Loucy (cell line): ENCODE measurements at regions not wholly inside any gene's neighbourhood (a gene's known extent, or its start where the extent isn't known, plus 50 kb on each side); places are given as distances from the start of the nearest gene placed in this dataset.

Source experiments
- H2AFZ ChIP-seq: fragments of 200-600 bp; sonication (generic); 2 replicates; pipeline ENCODE4 v1.6.0; 2016; ENCODE audit warnings: antibody characterized with exemption, mild to moderate bottlenecking, low read length, moderate library complexity
- H3F3A ChIP-seq: fragments of 200-600 bp; 2 replicates; pipeline ENCODE4 v1.6.0; 2016; ENCODE audit warnings: antibody characterized with exemption, low read depth, mild to moderate bottlenecking
- H3K27me3 ChIP-seq: fragments of 200-600 bp; sonication (generic); 2 replicates; pipeline ENCODE4 v1.6.1; 2014; ENCODE audit warnings: low read length, mild to moderate bottlenecking; ENCODE audit not compliant: insufficient read depth, poor library complexity, severe bottlenecking
- H3K36me3 ChIP-seq: fragments of 200-600 bp; sonication (generic); 2 replicates; pipeline ENCODE4 v1.6.1; 2016; ENCODE audit warnings: low read length; ENCODE audit not compliant: insufficient read depth
- H3K4me1 ChIP-seq: fragments of 200-600 bp; sonication (generic); 2 replicates; pipeline ENCODE4 v1.5.1; 2014; ENCODE audit warnings: low read length, mild to moderate bottlenecking; ENCODE audit not compliant: insufficient read depth, poor library complexity, severe bottlenecking
- H3K4me2 ChIP-seq: fragments of 200-600 bp; sonication (generic); 2 replicates; pipeline ENCODE4 v1.6.0; 2014; ENCODE audit warnings: antibody characterized with exemption, low read length, low read depth, mild to moderate bottlenecking; ENCODE audit not compliant: poor library complexity, severe bottlenecking
- H3K4me3 ChIP-seq: fragments of 200-600 bp; sonication (generic); 2 replicates; pipeline ENCODE4 v1.5.1; 2014; ENCODE audit warnings: low read length, mild to moderate bottlenecking, mixed read lengths; ENCODE audit not compliant: poor library complexity, severe bottlenecking
- H3K79me2 ChIP-seq: fragments of 200-600 bp; sonication (generic); 2 replicates; pipeline ENCODE4 v1.6.1; 2014; ENCODE audit warnings: low read length; ENCODE audit not compliant: insufficient read depth
- H3K9ac ChIP-seq: fragments of 200-600 bp; sonication (generic); 2 replicates; pipeline ENCODE4 v1.6.0; 2014; ENCODE audit warnings: mild to moderate bottlenecking, low read depth, low read length, moderate library complexity; ENCODE audit not compliant: poor library complexity, severe bottlenecking
- H3K9me2 ChIP-seq: fragments of 200-600 bp; sonication (generic); replicated peaks from 2 replicates; pipeline ENCODE4 v1.6.1; 2016; ENCODE audit warnings: low read depth, low read length, mixed read lengths
- H3K9me3 ChIP-seq: fragments of 200-600 bp; sonication (generic); 2 replicates; pipeline ENCODE4 v1.6.1; 2014; ENCODE audit warnings: mild to moderate bottlenecking, antibody characterized with exemption, low read length, low read depth; ENCODE audit not compliant: insufficient read depth
- H4K20me1 ChIP-seq: fragments of 200-600 bp; sonication (generic); 2 replicates; pipeline ENCODE4 v1.6.0; 2014; ENCODE audit warnings: antibody characterized with exemption, low read length, mild to moderate bottlenecking; ENCODE audit not compliant: insufficient read depth, poor library complexity, severe bottlenecking
- EZH2phosphoT487 ChIP-seq: fragments of 200-600 bp; IDR thresholded peaks from 2 replicates; pipeline ENCODE4 v1.6.1; 2018; ENCODE audit warnings: antibody characterized with exemption, mild to moderate bottlenecking, moderate library complexity, borderline replicate concordance
- TF ChIP-seq, protein P1 (sequence below): fragments of 200-600 bp; sonication (generic); conservative IDR thresholded peaks from 2 replicates; pipeline ENCODE4 v1.5.1; 2014; ENCODE audit warnings: mild to moderate bottlenecking, antibody characterized with exemption, low read length

DNA sequence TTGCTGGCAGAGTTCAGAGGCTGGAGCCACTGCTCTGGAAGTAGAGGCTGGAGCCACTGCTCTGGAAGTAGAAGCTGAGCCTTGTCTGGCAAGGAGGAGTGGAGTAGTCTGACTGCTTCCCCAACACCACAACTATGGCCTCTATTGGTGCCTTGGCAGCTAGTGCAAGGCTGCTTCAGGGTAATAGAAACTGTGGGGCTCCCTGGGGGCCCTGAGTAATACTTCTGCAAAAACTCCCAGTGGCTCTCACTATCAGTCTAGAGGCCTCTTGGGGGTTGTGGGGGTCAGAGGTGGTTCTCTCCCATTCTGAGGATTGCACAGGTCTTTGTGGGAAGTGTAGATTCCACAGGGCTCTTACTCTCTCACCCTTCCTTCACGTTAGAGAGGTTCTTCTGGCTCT lies 629.0 kb upstream of the PTPRD start:
- H3K27me3 ChIP-seq = no peaks in the 10 kb centered on the region
- no peaks in the 10 kb centered on the region for H3K9me2 ChIP-seq
- H3K4me3 ChIP-seq = no peak overlapping the region
- no peak for TF ChIP-seq EZH2phosphoT487
- TF ChIP-seq, protein P1, sequence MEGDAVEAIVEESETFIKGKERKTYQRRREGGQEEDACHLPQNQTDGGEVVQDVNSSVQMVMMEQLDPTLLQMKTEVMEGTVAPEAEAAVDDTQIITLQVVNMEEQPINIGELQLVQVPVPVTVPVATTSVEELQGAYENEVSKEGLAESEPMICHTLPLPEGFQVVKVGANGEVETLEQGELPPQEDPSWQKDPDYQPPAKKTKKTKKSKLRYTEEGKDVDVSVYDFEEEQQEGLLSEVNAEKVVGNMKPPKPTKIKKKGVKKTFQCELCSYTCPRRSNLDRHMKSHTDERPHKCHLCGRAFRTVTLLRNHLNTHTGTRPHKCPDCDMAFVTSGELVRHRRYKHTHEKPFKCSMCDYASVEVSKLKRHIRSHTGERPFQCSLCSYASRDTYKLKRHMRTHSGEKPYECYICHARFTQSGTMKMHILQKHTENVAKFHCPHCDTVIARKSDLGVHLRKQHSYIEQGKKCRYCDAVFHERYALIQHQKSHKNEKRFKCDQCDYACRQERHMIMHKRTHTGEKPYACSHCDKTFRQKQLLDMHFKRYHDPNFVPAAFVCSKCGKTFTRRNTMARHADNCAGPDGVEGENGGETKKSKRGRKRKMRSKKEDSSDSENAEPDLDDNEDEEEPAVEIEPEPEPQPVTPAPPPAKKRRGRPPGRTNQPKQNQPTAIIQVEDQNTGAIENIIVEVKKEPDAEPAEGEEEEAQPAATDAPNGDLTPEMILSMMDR = no peak
- H3K9me3 ChIP-seq = no peaks in the 10 kb centered on the region
- no peak overlapping the region for H3K9ac ChIP-seq
- H3K79me2 ChIP-seq = no peaks in the 10 kb centered on the region
- H2AFZ ChIP-seq = no peak overlapping the region
- no peaks in the 10 kb centered on the region for H3F3A ChIP-seq
- H3K4me2 ChIP-seq = no peak overlapping the region
- H3K36me3 ChIP-seq = no peaks in the 10 kb centered on the region
- no peaks in the 10 kb centered on the region for H4K20me1 ChIP-seq
- no peaks in the 10 kb centered on the region for H3K4me1 ChIP-seq

DNA sequence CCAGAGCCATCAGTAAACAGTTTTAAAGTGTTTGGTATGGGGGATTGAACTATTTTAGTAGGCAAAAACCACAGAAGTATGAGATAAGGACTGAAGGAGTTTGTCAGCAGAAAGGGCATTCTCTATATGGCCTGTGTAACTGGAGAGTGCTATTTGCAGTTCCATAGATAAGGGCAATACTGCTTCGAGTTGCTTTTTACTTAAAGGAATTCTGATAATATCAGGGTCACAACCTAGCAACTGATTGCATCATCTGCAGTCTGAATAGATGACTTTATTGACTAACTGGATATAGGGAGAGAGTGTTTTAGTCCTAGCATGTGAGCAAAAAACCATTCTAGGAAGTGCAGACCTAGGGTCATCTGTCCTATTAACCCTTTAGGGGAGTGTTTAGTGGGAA lies 645.2 kb upstream of the PTPRD start:
- Histone ChIP-seq H3K36me3 (no peaks in the 10 kb centered on the region), H3K79me2 (no peaks in the 10 kb centered on the region), H3F3A (no peaks in the 10 kb centered on the region), H3K4me1 (no peaks in the 10 kb centered on the region), H3K27me3 (no peaks in the 10 kb centered on the region), H3K9ac (no peak overlapping the region), H4K20me1 (no peaks in the 10 kb centered on the region), H3K4me3 (no peak overlapping the region), H3K9me3 (peaks cover 3% of the 10 kb centered on the region; the same call in 1 of the 2 replicates), H2AFZ (no peak overlapping the region), H3K4me2 (no peak overlapping the region), H3K9me2 (no peaks in the 10 kb centered on the region)
- no peak for TF ChIP-seq EZH2phosphoT487
- TF ChIP-seq, protein P1 = no peak

DNA sequence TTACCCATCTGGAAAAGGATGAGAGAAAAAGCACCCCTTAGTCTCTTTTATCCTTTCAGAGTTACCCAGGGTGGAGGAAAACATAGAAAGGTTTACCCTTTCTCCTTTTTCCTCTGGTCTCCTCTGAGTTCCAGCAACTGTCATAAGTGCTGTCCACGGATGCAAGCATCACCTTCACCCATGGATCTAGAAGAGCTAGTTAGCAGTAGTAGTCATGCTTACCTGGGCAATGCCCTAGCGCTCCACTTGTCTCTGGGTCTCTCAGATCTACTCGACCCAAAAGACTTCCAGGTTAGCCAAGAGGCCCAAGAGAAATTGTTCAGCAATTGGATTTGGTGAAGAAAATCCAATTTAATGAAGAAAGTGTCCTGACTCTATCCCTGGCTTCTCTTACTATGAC lies 656.2 kb upstream of the PTPRD start:
- no peak for TF ChIP-seq EZH2phosphoT487
- TF ChIP-seq, protein P1 = no peak
- H4K20me1 ChIP-seq = no peaks in the 10 kb centered on the region
- no peaks in the 10 kb centered on the region for H3K4me1 ChIP-seq
- H2AFZ ChIP-seq = no peak overlapping the region
- no peaks in the 10 kb centered on the region for H3K9me2 ChIP-seq
- no peaks in the 10 kb centered on the region; the same call in 1 of the 2 replicates for H3K9me3 ChIP-seq
- no peak overlapping the region for H3K4me3 ChIP-seq
- no peaks in the 10 kb centered on the region for H3K79me2 ChIP-seq
- H3K9ac ChIP-seq = no peak overlapping the region
- H3K4me2 ChIP-seq = no peak overlapping the region
- no peaks in the 10 kb centered on the region for H3K27me3 ChIP-seq
- H3K36me3 ChIP-seq = no peaks in the 10 kb centered on the region
- no peaks in the 10 kb centered on the region for H3F3A ChIP-seq
